HCEC 1CT (cell line): ENCODE measurements at regions not wholly inside any gene's neighbourhood (a gene's known extent, or its start where the extent isn't known, plus 50 kb on each side); places are given as distances from the start of the nearest gene placed in this dataset.

ENCODE experiments used
- DNase-seq: peaks from one replicate; pipeline ENCODE4 v3.0.0-alpha.2; 2017

GRCh38 chr5:24791326-24791725, 146.5 kb upstream of the CDH10 start:
- no peak for DNase-seq

DNA sequence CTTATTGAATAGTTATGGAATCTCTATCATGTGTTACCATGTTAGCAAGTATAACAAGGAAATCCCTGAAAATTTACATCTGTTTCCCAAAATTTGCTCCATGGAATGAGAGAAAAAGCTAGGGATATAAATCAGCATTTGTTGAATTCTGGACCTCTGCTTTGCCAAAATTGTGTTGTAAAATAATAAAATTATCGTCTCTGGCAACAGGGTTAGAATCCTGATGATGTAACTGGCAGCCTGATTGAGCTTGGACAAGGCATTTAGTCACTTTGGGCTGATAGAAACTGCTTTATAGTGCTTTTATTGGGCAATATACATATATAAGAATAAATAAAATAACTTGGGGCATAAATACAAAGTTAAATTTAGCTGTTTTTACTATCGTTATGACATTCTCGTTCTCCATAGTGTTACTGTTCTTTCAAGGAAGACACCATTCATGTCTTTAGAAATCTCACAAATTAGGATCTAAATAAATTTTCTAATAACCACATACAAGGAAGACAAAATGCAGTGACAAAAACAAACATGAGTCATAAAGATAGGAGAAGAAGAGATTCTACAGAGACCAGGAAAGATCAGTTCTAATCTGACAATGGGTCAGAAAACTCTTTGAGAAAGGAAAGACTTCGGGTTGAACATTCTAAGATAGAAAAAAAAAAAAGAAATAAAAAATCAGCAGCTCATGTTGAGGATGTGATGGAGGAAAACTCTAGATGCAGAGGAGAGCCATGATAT, 145.0 kb upstream of the CDH10 start:
- no peak for DNase-seq

GRCh38 chr5:24788829-24789514, 144.2 kb upstream of the CDH10 start:
- DNase-seq = no peak

- no peak for DNase-seq
Observed at GRCh38 chr5:24786108-24786507, 141.3 kb upstream of the CDH10 start.

- DNase-seq = no peak
Observed at GRCh38 chr5:24783596-24783995, 138.8 kb upstream of the CDH10 start.

GRCh38 chr5:24777392-24777791, 132.6 kb upstream of the CDH10 start:
- DNase-seq = no peak

DNA sequence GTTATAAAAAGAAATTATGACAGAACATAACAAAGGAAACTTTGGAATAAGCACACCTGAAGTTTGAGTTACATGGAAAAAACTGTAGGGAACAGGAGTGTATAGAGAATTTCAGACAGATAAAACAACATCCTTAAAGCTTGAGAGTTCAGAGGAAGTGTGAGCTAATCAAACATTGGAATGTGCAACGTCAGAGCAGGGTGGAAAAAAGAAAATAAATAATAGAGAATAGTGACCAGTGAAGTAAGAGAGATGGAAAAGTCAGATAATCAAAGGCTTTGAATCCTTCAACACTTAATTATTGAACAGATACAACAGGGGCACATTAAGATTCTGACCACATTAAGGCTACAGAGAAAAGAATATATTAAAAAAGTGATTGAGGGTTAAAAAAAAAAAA, 128.5 kb upstream of the CDH10 start:
- DNase-seq = no peak

DNA sequence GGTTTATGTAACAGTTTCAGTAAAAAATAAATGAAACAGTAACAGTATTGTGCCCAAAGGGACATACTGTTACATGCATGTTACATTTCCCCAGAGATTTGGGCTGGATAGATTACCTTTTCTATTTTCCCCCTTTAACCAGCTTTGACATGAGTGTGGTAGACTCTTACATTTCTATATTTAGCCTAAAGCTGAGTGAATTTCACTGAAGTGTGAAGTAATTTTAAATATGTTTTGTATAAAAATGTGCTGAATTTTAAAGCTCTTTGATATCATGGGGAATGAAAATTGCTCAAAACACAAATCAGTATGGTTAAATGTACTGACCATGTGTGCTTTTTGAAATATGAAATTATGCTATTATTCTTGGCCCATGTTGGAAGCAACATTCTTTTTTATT, 122.3 kb upstream of the CDH10 start:
- DNase-seq = no peak

DNA sequence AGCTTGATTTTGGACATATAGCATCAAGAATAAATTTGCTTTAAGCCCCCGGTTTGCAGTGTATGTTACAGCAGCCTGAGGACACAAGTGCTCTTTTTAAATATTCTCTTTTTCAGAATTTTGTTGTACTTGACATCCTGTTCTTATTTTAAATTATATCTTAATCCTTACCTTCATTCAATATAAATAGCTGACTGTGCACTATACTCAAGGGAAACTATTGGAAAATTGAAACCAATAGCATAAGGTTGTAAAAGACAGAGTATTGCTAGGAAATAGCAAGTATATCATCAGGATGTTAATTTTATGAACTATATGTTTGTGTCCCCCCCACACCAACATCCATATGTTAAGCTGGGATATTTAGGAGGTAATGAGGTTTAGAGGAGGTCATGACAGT, 120.4 kb upstream of the CDH10 start:
- no peak for DNase-seq

DNA sequence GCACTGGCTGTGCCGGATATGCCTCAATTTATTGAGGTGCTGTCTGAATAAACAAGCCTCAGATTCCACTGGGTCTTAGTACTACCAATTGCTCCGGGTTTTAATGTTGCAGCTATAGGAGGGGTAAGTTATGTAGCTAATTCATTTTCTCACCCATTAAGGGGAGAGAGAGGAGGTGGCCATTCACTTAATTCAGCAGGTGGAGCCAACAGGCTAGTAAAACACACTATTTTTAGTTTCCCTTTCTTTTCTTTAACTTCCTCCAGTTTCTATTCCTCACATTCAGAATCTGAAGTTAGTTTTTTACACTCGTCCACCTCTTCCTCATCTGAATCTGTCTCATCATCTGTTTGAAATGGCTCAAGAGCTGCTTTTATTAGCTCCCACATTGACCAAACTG, 105.6 kb upstream of the CDH10 start:
- DNase-seq = no peak

DNA sequence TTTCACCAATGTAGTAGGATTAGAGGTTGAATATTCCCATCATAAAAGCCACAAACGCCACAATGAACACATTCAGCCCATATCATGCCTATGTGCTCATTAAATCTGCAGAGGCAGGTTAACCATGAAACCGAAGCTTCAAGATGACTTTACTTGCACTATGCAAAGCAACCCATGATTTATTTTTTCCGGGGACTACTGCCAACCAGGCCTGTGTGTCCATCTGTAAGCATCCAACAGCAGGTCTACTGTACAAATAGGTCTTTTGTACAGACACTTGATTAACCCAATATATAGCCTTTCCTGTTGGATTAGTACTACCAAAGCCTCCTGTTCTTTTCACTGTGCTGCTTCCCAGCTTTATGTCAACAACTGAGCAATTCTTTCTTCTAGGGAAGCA, 104.9 kb upstream of the CDH10 start:
- DNase-seq = no peak

DNA sequence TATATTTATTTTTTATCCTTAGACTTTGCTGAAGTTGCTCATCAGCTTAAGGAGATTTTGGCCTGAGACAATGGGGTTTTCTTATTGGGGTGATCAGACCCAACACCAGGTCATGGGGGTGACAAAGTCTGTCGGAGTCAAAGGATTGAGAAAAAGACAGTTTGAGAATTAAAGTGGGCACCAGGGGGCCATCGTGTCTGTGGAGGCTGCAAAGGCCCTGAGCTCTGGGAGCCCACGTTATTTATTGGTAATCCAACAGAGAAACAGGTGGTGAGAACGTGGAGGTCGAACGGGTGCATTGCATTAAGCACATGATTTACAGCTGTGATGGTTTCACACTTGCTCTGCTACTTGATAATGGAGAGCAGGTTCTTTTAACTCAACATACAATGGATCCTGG, 102.5 kb upstream of the CDH10 start:
- DNase-seq = no peak

- no peak for DNase-seq
Observed at GRCh38 chr5:24742334-24742733, 97.6 kb upstream of the CDH10 start.

- DNase-seq = no peak
Observed at GRCh38 chr5:24737163-24737562, 92.4 kb upstream of the CDH10 start.

DNA sequence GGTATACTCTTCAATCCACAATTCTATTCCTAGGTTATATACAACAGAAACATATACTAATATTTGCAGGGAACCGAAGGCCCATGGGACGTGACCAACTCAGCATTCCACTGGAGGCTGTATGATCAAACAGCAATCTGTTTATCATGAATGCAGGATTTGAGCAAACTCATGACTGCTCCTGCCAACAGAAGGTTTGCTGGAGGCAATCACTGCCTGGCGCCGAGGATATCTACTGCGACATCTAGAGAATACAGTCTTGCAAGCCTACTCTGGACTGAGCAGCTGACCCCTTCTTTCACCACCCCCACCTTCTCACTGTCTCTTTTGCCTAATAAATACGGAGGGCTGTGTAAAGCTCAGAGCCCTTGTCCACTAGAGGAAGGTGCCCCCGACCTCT, 90.5 kb upstream of the CDH10 start:
- DNase-seq = no peak

DNA sequence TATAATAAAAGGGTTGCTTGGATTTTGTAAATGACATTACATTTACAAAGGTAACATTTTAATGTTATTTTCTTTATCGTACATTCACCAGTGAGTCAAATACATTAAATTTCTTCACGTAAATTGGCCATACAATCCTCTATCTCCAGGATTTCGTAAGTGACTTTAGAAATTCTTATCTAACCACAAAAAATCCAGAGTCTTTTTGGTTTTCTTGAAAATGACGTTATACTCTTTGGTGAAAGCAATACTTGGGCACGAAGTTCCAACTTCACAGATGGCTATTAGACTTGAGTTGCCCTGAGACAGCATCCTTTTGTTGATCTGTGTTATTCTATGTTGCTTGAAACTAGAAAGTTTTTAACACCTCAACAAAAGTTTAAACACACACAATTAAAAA, 87.4 kb upstream of the CDH10 start:
- DNase-seq = no peak

DNA sequence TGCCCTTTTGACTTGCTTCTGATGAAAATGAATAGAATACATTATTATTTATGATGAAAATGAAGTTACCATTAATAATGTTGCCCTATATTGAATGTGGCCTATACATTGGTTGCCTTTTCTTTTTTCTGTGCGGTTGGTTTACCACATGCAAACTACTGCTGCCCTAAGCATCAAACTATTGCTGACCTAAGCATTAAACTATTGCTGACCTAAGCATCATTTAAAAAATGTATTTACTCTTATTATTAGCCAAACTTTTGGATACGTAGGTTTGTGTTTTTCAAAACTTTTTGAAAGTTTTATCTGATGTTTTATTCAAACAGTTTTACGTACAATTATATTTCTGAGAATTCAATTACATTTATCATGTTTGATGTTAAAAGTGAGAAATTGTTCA, 76.0 kb upstream of the CDH10 start:
- DNase-seq = no peak

GRCh38 chr5:24714746-24715145, 70.0 kb upstream of the CDH10 start:
- no peak for DNase-seq

DNA sequence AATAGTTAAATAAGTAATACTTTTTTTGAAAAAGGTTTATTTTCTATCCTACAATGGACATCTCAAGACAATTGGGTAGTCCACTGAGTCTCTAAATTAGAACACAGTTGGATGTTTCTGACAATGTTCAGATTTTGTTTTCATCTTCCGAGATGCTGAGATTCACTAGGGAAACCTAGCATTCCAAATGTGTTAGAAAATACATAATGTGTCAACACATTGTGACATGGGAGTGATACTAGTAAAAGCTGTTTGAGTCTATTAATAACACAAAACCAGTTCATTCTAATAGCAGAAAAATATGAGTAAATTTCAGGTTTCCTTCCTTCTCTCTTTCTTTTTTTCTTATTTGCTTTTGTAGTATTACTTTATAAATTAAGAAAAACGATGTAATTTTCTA, 68.2 kb upstream of the CDH10 start:
- no peak for DNase-seq

- DNase-seq = no peak
Observed at GRCh38 chr5:24712047-24712446, 67.3 kb upstream of the CDH10 start.

- DNase-seq = no peak
Observed at GRCh38 chr5:24703934-24704333, 59.2 kb upstream of the CDH10 start.
